Left cardiac atrium (tissue), 4 donors: ENCODE measurements at regions not wholly inside any gene's neighbourhood (a gene's known extent, or its start where the extent isn't known, plus 50 kb on each side); places are given as distances from the start of the nearest gene placed in this dataset.

Experiments
- ATAC-seq, 2 donors: fragments of 200-7000 bp; cut with Tn5 transposase; one replicate each; pipeline ENCODE4 v1.9.1; 2020; ENCODE audit warnings: mild to moderate bottlenecking in 2 of 2, moderate library complexity in 2 of 2
- DNase-seq: peaks from one replicate; pipeline ENCODE4 v3.0.0-alpha.2; 2020
- intact Hi-C, 2 donors: fragments of 100-400 bp; cut with DNase I; formaldehyde crosslinking; loops; one replicate each; pipeline versions ENCODE4 v1.14.1 to v1.15.1; 2022 to 2023
- donor health status: DM: no; HTN: yes; CAD: no.
- donor health status: DM: no; HTN: yes; CAD: no; lungs with severe emphysema.
- donor health status: DM: yes; HTN: yes; CAD: no.
- donor health status: Dilated cardiomyopathy.

DNA sequence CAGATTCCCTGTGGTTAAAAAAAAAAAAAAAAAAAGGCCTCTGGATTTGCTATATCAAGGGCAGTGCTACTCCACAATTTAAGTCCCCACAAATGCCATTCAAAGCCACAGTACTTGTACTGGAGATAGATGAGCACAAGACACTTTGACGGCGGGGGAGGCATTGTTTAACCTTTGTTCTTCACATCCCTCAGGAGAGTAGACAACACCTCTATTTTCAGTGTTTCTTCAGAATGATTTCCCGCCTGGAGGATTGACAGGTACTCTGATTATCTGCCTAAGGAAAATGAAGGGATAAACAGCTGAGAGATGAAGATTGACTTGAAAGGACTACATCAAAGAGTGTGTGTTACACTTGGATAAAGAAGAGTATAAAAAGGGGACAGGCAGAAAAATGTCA, 58.7 kb downstream of the OTOL1 start:
- DNase-seq (no peak), ATAC-seq (no peak)
- intact Hi-C loops = no loop called here

DNA sequence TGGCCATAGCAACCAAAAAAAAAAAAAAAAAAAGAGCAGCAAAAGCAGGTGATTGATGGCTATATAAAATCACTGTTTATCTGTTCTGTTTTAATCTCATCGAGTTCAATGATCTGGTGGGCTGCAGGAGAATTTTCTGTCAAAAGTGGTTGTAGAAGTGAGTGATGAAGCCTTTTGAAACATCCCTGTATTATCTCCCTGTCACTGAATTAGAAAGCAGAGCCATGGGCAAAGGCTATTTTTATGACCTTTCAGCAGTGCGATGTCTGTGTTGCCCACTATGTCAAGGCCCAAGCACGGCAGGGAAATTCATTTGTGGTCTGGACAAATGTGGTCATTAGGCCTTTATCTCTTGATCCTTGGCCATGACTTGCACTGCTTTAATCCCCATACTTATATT, 59.9 kb downstream of the OTOL1 start:
- no peak for ATAC-seq
- no peak for DNase-seq
- intact Hi-C loops = no loop called here

DNA sequence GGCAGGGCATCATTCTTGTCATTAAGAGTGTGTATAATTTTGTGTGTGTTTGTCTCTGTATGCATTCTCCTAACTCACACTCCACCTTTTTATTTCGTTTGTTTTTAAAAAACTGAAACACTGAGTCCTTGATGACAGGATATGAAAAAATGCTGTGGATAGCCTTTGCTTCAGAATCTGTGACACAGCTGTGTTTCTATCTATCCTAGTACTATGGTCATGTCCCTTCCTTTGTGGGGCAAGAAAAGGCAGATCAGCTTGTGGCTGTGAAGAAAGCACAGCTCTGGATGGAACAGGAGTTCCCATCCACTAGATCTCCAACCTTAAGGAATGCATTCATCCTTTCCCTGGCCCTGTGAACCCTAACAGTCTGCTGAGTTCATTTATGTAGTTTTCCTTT, 60.3 kb downstream of the OTOL1 start:
- intact Hi-C loops = no loop called here
- DNase-seq (no peak), ATAC-seq (no peak)

DNA sequence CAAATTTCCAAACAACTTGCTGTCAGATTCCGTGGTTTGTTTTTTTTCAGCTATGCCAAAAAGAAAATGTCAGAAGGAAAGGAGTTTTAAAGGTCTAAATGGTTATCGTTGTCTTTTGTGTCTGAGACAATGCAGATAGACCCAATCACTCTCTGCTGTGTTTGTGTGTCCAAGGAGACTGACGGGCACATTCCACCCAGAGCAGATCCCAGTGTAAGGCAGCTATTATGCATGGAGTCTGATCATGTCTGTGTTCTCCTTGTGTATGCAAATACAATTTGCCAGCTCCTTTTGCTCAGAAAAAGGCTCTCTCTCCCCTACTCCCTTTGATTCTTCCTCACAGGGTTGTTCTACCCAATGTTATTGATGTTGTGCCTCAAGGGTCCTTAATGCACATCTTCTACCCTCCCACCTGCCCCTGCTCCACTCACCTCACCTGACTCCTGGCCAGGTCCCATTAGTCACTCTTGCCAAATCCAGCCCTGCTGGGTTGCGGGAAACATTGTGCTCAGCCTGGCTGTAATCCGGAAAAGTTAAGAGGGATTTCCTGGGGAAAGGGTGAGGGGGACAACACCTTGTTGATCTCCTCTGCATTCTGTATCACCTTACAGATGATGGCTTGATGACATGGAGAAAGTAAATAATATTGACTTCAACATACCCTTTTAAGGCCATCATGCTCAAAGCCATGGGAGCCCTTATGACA, 61.0 kb downstream of the OTOL1 start:
- ATAC-seq (no peak), DNase-seq (no peak)
- intact Hi-C loops = no loop called here

DNA sequence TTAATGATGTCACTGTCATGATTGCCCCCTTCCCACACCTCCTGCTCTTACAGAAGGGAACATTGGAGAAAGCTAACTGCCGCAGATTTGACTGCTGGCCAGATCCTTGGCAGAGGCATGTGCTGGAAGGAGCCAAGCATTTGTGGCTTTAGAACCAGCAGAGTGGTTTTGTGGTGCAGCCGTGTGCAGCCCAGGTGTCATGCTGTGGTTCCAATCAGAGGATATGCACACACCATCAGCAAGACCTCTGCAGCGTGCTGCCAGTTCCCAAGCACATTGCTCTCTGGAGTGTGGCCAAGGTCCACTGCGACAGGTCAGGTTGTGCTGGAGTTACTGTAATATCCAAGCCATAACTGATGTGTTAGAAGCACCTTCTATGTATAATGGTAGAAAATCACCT, 61.6 kb downstream of the OTOL1 start:
- intact Hi-C loops = no loop called here
- peak; percentile 20 to 41 for ATAC-seq
- DNase-seq = peak; percentile 13

DNA sequence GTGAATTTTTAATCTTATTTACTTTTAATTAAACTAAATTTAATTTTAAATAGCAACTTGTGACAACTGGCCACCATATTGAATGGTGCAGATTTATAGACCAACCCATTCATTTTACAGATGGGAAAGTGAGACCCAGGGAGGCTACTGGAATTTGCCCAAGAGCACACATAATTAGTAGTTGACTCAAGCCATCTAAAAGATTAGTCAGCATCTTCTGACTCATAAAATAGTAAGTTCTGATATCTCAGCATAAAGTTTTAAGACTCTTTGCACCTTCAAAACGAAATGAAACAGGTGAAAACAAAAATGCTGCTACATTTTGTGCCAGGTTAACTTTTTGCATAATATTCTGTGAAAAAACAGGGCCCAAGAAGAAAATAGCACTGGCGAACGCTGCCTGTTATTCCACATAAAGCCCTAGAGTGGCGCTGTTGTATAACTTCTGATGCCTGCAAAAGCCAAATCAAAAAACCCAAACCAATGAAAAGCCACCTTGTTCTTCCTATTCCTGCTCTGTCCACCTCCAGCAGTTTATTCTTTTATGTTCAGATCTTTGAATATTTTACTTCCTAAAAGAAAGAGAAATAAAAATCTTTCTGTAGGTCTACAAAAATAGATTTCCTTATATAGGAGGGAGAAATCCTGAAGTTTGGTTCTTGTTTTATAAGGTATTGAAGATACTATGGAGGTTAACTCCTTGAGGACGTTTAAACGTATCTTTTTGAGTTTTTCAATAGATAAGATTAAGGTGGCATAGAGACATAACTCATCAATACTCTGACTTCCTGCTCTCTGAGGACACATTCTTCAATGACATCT, 62.8 kb downstream of the OTOL1 start:
- ATAC-seq = peak in 1 of 2 donors; percentile 56
- DNase-seq = no peak
- intact Hi-C loops = no loop called here

DNA sequence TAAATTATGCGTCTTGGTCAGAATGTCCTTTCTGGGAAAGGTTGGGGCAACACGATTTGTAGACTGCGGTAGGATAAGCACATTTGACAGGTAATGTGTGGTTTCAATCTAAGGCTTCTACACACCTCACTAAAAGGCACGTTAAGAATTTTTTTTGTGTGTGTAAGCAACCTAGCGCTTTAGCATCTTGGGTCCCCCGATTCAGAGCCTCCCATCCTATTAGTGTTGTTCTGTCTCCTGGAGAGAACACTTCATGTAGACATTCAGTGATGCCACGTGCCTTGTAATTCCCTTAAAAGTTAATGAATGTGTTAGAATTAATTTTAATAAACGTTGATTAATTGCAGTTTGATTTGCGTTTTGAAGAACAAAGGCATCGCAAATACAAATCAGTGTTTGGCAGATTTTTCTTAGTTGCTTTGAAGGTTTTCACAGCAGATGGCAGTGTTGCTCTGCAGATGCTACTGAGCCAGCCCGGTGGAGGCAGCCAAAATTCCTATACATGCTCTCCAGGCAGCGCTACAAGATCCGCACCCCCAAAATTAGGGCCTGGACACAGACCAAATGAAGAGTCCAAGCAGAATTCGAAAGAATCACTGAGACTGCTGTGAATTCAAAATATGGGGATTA, 63.5 kb downstream of the OTOL1 start:
- peak; percentile 65 to 75 for ATAC-seq
- intact Hi-C loops = loop anchor here in 1 of 2 donors (10.0 kb wide), 1 partner anchor 1715 kb away; no protein-coding TSS in a partner anchor
- peak; percentile 39 for DNase-seq

DNA sequence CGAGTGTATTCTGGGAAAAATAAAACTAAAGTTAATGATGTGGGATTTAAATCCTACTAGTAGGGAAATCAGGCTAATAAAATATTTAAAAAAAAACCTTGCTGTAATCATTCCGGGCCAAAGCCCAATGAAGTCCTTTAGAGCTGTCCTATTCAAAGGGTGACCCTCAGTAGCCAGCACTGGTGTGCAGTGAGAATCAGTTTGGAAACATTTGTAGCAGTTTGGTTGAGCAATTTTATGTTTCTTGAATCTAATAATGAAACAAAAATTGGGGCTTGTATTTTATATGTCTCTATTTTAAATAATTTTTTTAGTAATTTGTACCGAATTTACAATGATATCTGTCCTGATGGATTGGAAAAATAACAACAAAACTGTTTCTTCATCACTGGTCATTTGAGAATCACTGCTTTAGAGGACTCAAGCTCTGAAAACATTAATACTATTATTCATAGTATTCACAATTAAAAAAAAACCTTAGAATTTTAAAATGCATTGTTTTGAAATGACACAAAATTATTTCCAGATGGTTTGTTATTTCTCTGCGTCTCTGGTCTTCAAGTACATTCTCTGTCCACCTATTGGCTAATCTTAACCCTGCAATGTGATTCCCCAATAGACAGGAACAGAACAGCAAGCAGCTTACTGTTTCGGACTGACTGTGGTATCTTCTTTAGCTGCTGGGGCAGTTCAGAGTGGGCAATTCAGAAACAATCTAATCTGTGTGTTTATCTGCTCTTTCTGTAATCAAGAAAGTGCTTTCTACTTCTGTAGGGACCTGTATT, 71.2 kb downstream of the OTOL1 start:
- ATAC-seq (no peak), DNase-seq (no peak)
- intact Hi-C loops = loop anchor here in 1 of 2 donors (10.0 kb wide), 1 partner anchor 1707 kb away; no protein-coding TSS in a partner anchor

DNA sequence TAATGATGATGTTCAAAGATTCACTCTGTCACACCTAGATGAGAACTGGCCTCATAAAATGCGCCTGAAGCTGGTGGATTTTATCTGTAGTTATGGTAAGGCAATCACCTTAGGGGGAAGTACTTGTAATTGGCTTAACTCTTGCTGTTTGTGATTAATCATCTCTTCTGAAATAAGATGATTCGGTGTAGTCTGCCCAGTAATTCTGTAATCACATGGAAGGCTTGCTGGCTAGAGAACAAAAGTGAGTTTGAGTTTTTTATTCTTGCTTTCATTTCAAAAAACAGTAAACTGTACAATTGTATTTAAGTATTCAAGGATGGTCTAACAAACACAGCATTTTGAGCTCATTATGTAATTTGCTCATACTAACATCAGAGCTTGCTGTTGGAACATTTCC, 72.1 kb downstream of the OTOL1 start:
- ATAC-seq (no peak), DNase-seq (no peak)
- intact Hi-C loops = loop anchor here in 1 of 2 donors (10.0 kb wide), 1 partner anchor 1706 kb away; no protein-coding TSS in a partner anchor

DNA sequence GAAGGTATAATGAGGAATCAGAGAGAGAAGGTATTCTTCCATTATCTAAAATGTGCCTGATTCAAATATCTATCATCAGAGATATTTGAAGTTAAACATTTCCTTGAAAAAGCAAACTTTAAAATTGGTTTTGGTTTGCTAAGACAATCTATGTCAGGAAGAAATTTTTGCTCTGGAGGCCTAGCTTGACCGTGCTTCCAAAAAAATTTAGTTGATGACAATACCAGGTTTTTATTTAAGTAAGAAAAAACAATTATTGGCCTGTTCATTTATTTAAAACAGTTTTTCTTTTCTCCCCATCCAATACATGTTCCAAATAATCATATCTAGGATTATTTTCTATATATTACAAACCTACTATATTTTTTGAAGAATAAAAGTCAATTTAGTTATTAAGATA, 75.3 kb downstream of the OTOL1 start:
- intact Hi-C loops = no loop called here
- ATAC-seq = no peak
- DNase-seq = no peak

DNA sequence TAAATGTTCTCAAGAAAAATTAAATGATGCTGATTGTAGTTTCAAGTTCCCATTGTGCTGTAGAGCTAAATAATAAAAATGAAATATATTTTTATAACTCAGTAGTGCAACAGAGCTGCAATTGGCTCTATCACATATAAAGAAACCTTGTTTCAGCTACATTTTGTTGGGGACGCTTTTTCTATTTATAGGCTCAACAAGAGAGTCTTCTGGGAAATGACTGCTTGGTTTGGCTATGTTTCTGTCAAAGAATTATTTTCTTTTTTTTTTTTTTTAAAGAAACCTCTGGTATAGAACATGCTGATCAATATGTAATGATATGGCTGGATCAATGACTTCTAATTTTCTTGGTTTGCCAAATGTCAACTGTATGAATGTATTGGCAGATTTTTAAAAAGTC, 76.5 kb downstream of the OTOL1 start:
- DNase-seq (no peak), ATAC-seq (no peak)
- intact Hi-C loops = no loop called here

DNA sequence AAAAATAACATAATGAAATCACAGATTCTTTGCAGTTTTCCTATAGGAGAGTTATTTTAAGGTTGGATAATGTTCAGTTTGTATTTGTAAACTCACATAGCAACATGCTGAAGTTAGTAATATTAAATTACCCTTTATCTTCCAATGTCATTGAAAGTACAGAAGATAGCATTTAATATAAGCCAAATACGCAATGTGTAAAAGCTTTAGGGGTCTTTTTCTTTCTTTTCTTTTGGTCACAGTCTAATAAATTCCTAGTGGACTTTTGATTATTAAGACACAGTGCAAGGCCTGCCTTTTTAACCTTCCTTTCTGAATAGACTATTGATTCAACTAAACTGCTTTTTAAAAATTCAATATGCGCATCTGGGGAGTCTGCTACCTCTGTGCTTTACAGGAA, 79.3 kb downstream of the OTOL1 start:
- DNase-seq = no peak
- ATAC-seq = no peak
- intact Hi-C loops = no loop called here

DNA sequence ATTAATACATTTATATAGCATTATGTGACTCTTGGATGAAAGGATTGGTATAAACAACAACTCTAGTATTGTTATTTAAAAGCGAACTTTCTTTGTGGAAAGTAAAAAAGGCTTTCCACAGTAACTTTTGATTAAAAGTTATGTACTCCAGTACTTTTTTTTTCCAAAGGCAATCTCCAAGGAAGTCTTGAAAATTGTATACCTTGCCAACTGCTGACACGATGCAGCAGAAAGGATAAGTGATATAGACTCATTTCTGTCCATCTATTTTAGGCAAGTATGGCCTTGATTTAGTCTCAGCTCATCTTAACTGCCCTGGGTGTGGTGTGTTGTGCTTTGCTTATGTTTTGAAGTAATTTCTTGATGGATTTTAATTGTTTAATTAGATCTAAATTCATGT, 79.7 kb downstream of the OTOL1 start:
- DNase-seq (no peak), ATAC-seq (no peak)
- intact Hi-C loops = no loop called here

DNA sequence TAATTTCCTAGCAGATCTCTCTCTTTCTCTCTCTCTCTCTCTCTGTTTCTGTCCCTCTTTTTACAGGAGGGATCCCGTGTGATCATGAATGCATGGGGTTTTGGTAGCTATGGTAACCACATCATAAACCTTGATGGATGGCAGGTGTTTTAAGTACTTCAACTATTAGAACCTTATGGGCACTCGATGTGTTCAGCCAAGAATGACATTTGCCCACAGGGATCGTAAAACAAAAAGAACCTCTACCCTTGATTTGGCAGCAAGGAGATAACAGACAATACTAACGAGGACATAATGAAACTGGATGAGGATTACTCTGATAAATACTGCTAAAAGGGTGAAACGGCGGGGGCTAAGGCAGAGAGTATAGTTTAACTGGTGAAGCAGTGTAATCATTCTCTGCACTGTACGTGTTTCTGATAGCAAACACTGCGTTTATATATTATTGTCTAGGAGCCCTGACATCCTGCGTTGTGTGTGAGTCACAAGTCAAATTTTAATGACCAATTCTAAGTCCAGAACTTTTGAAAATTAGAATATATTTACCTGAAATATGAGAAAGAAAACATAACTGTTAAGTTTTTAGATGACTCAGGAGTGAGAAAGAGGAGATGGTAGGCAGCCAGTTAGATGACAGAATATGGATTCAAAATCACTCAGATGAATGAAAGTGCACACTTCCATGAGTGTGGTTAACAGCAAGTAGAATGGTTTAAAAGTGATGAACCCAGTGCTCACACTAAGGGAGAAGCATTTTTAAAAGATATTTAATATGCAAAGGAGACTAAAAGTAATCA, 80.3 kb downstream of the OTOL1 start:
- DNase-seq (no peak), ATAC-seq (no peak)
- intact Hi-C loops = no loop called here

DNA sequence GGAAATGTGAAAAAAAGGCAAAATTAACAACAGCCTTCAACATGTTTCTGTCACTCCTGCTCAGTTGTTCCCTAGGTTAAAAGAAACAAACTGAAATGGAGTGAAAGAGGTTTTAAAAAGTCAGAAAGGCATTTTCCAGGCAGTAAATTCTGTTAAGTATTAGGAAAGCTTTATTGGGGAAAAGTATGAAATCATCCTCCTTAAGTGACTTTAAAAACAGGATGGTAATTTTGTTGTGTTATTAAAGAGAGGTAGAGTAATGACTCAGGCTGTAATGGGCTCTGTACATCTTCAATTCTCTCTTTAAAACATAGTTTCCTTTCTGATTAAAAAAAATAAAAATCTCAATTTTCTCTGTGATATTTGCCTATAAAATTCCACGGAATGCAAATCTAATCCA, 81.1 kb downstream of the OTOL1 start:
- no peak for ATAC-seq
- intact Hi-C loops = no loop called here
- no peak for DNase-seq

DNA sequence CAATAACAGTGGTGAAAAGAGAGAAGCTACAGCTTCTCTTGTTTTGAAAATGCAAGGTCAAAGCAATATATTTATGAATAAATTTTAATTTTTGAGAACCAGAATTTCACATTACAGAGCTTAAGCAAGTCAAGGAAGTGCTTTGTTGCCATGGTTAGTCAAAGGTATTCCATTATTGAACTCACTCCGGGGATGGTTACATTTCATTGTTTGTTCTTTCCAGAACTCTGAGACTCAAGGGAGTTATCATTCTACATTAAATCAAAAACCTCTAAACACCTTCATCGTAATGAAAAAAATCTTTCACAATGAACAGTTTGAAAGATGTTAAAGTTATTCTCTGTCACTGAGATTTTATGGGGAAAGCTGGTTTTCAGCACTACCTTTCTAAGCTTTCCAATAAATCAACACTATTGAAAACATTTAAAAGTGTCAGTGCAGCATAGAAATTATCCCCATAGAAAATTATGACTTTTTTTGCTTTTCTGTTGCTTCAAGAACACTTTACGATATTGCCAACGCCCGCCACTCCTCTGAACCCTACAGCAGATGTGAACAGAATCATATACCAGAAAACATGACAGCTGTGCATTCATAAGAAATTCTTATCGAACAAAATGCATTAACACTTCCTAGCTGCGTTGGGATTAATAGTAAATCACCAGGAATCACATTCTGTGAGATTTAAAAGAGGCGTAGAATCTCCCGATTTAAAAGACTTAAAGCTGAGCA, 83.0 kb downstream of the OTOL1 start:
- intact Hi-C loops = no loop called here
- DNase-seq (no peak), ATAC-seq (no peak)

DNA sequence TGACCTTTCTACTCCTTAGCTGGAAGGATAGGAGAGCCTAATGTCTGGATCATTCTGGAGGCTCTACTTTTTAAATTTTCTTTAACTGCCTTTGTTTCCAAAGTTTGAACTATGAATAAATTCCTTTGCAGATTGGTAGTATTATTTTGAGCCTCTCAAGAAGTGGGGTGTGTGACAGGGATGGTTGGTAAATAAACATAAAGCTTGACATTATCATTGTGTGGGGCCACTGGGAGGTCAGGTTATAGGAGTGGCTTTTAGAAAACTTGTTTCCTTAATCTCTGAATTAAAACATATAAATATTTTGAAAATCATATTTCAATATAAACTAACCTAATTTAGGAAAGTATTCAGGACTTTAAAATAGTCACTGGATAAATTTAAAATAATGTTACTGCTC, 89.3 kb downstream of the OTOL1 start:
- DNase-seq (no peak), ATAC-seq (no peak)
- intact Hi-C loops = no loop called here
